ENCODE measurements at regions not wholly inside any gene's neighbourhood (a gene's known extent, or its start where the extent isn't known, plus 50 kb on each side); places are given as distances from the start of the nearest gene placed in this dataset.
A peak's percentile ranks its signal among the peaks of the same experiment; 100 is the strongest.

GRCh38 chr10:29923416-29923965 is 135.9 kb downstream of the JCAD start:
- DNase-seq = no peak

- no peak for DNase-seq
Measured at GRCh38 chr10:29922892-29923291, 136.5 kb downstream of the JCAD start.

- no peak for DNase-seq
Measured at GRCh38 chr10:29922226-29922625, 137.2 kb downstream of the JCAD start.

- DNase-seq = no peak
Measured at GRCh38 chr10:29921071-29921446, 138.3 kb downstream of the JCAD start.

- no peak for DNase-seq
Measured at GRCh38 chr10:29920408-29921070, 138.8 kb downstream of the JCAD start.

- DNase-seq = no peak
Measured at GRCh38 chr10:29918623-29919400, 140.6 kb downstream of the JCAD start.

- no peak for DNase-seq
Measured at GRCh38 chr10:29917311-29917710, 142.1 kb downstream of the JCAD start.

- DNase-seq = no peak
Measured at GRCh38 chr10:29916669-29917068, 142.7 kb downstream of the JCAD start.

- DNase-seq = no peak
Measured at GRCh38 chr10:29914986-29915785, 144.2 kb downstream of the JCAD start.

GRCh38 chr10:29908962-29909361 is 150.4 kb downstream of the JCAD start:
- DNase-seq = peak; percentile 12

- DNase-seq = no peak
Measured at GRCh38 chr10:29900865-29901264, 158.5 kb downstream of the JCAD start.

- DNase-seq = no peak
Measured at GRCh38 chr10:29897999-29898716, 161.2 kb downstream of the JCAD start.

- DNase-seq = no peak
Measured at GRCh38 chr10:29897430-29897829, 162.0 kb downstream of the JCAD start.

GRCh38 chr10:29896053-29896452 is 163.3 kb downstream of the JCAD start:
- no peak for DNase-seq

GRCh38 chr10:29895456-29895855 is 163.9 kb downstream of the JCAD start:
- DNase-seq = no peak

- DNase-seq = no peak
Measured at GRCh38 chr10:29888321-29888720, 171.1 kb downstream of the JCAD start.

GRCh38 chr10:29886299-29886698 is 173.1 kb downstream of the JCAD start:
- DNase-seq = no peak

- no peak for DNase-seq
Measured at GRCh38 chr10:29883231-29883630, 176.2 kb downstream of the JCAD start.

GRCh38 chr10:29882766-29883165 is 176.6 kb downstream of the JCAD start:
- no peak for DNase-seq

GRCh38 chr10:29881811-29882210 is 177.6 kb downstream of the JCAD start:
- no peak for DNase-seq

- no peak for DNase-seq
Measured at GRCh38 chr10:29881336-29881771, 178.0 kb downstream of the JCAD start.

- DNase-seq = no peak
Measured at GRCh38 chr10:29880856-29881255, 178.5 kb downstream of the JCAD start.

GRCh38 chr10:29879862-29880261 is 179.5 kb downstream of the JCAD start:
- DNase-seq = no peak
